H9 (cell line): ENCODE measurements at regions not wholly inside any gene's neighbourhood (a gene's known extent, or its start where the extent isn't known, plus 50 kb on each side); places are given as distances from the start of the nearest gene placed in this dataset.

Source experiments
- DNase-seq: peaks from one replicate; pipeline ENCODE4 v3.0.0-alpha.2; 2017
- H2AFZ ChIP-seq: one replicate; pipeline ENCODE4 v1.6.1; 2013; ENCODE audit warnings: mild to moderate bottlenecking, low read length, control low read depth, moderate library complexity
- H2AK5ac ChIP-seq: 2 replicates; pipeline ENCODE4 v1.6.1; 2013; ENCODE audit warnings: low read length, control low read depth, mixed read lengths; ENCODE audit not compliant: insufficient read length
- H2BK120ac ChIP-seq: one replicate; pipeline ENCODE4 v1.6.1; 2013; ENCODE audit warnings: low read depth, mild to moderate bottlenecking, low read length, control low read depth, inconsistent platforms; ENCODE audit not compliant: poor library complexity, severe bottlenecking
- H2BK12ac ChIP-seq: 2 replicates; pipeline ENCODE4 v1.6.1; 2013; ENCODE audit warnings: low read length, control low read depth, mixed read lengths, low read depth; ENCODE audit not compliant: insufficient read length
- H2BK15ac ChIP-seq: 2 replicates; pipeline ENCODE4 v1.6.1; 2013; ENCODE audit warnings: low read depth, low read length, control low read depth
- H2BK20ac ChIP-seq: one replicate; pipeline ENCODE4 v1.6.1; 2013; ENCODE audit warnings: low read depth, mild to moderate bottlenecking, low read length, control low read depth, inconsistent platforms; ENCODE audit not compliant: poor library complexity, severe bottlenecking
- H2BK5ac ChIP-seq: 2 replicates; pipeline ENCODE4 v1.6.1; 2013; ENCODE audit warnings: low read length, control low read depth, mixed read lengths; ENCODE audit not compliant: insufficient read length
- H3K14ac ChIP-seq: 2 replicates; pipeline ENCODE4 v1.6.1; 2013; ENCODE audit warnings: low read length, control low read depth; ENCODE audit not compliant: insufficient read depth
- H3K18ac ChIP-seq: 2 replicates; pipeline ENCODE4 v1.6.1; 2013; ENCODE audit warnings: low read depth, mild to moderate bottlenecking, mixed read lengths, low read length, control low read depth; ENCODE audit not compliant: insufficient read length
- H3K23ac ChIP-seq: 2 replicates; pipeline ENCODE4 v1.6.1; 2013; ENCODE audit warnings: low read length, control low read depth, mixed read lengths, low read depth; ENCODE audit not compliant: insufficient read length
- H3K23me2 ChIP-seq: 2 replicates; pipeline ENCODE4 v1.6.1; 2013; ENCODE audit warnings: low read depth, mild to moderate bottlenecking, mixed read lengths, low read length, control low read depth; ENCODE audit not compliant: insufficient read length, poor library complexity, severe bottlenecking
- H3K27ac ChIP-seq: 2 replicates; pipeline ENCODE4 v1.5.1; 2013; ENCODE audit warnings: low read length, control low read depth, mixed read lengths, low read depth; ENCODE audit not compliant: insufficient read length
- H3K27me3 ChIP-seq: 2 replicates; pipeline ENCODE4 v1.6.1; 2013; ENCODE audit warnings: low read length, control low read depth, inconsistent platforms; ENCODE audit not compliant: insufficient read depth
- H3K4ac ChIP-seq: 2 replicates; pipeline ENCODE4 v1.6.1; 2013; ENCODE audit warnings: low read depth, mild to moderate bottlenecking, control low read depth, inconsistent platforms, low read length, moderate library complexity
- H3K4me1 ChIP-seq: 2 replicates; pipeline ENCODE4 v1.6.1; 2013; ENCODE audit warnings: low read length, control low read depth, inconsistent platforms; ENCODE audit not compliant: insufficient read depth
- H3K4me2 ChIP-seq: 2 replicates; pipeline ENCODE4 v1.6.1; 2013; ENCODE audit warnings: low read length, control low read depth, mixed read lengths; ENCODE audit not compliant: insufficient read length, insufficient read depth
- H3K56ac ChIP-seq: 2 replicates; pipeline ENCODE4 v1.6.1; 2013; ENCODE audit warnings: low read depth, mild to moderate bottlenecking, mixed read lengths, low read length, control low read depth; ENCODE audit not compliant: insufficient read length
- H3K79me1 ChIP-seq: 2 replicates; pipeline ENCODE4 v1.6.1; 2013; ENCODE audit warnings: low read depth, mild to moderate bottlenecking, moderate library complexity, low read length, control low read depth, inconsistent platforms; ENCODE audit not compliant: insufficient read depth, poor library complexity, severe bottlenecking
- H3K79me2 ChIP-seq: 2 replicates; pipeline ENCODE4 v1.6.1; 2013; ENCODE audit warnings: low read length, control low read depth, inconsistent platforms; ENCODE audit not compliant: insufficient read depth
- H3K9ac ChIP-seq: 2 replicates; pipeline ENCODE4 v1.6.1; 2013; ENCODE audit warnings: low read length, control low read depth, mixed read lengths; ENCODE audit not compliant: insufficient read length; ENCODE audit errors: extremely low read depth
- H3K9me3 ChIP-seq: one replicate; pipeline ENCODE4 v1.6.1; 2013; ENCODE audit warnings: low read depth, low read length, inconsistent platforms; ENCODE audit not compliant: control insufficient read depth
- H3T11ph ChIP-seq: one replicate; pipeline ENCODE4 v1.6.1; 2013; ENCODE audit warnings: mild to moderate bottlenecking, low read length, control low read depth, inconsistent platforms
- H4K20me1 ChIP-seq: one replicate; pipeline ENCODE4 v1.6.1; 2013; ENCODE audit not compliant: control insufficient read depth, insufficient read length, insufficient read depth
- H4K5ac ChIP-seq: 2 replicates; pipeline ENCODE4 v1.6.1; 2013; ENCODE audit warnings: low read depth, mild to moderate bottlenecking, mixed read lengths, low read length, control low read depth; ENCODE audit not compliant: insufficient read length
- H4K8ac ChIP-seq: replicated peaks from 2 replicates; pipeline ENCODE4 v1.6.1; 2013; ENCODE audit warnings: low read length, control low read depth, mixed read lengths, low read depth; ENCODE audit not compliant: insufficient read length
- H4K91ac ChIP-seq: 2 replicates; pipeline ENCODE4 v1.6.1; 2013; ENCODE audit warnings: low read depth, mild to moderate bottlenecking, moderate library complexity, mixed read lengths, low read length, control low read depth; ENCODE audit not compliant: insufficient read length
- H3K27ac Mint-ChIP-seq, 3 experiments: 2 replicates in 2 of 3; 3 replicates in 1 of 3; pipeline ENCODE4 v1.8.0; 2020 to 2021; ENCODE audit warnings: mixed read lengths in 3 of 3, mild to moderate bottlenecking in 1 of 3, moderate library complexity in 1 of 3
- H3K27me3 Mint-ChIP-seq: 2 replicates; pipeline ENCODE4 v1.8.0; 2021; ENCODE audit warnings: low read depth, mild to moderate bottlenecking, moderate library complexity, mixed read lengths
- H3K36me3 Mint-ChIP-seq, 3 experiments: 2 replicates in 2 of 3; 3 replicates in 1 of 3; pipeline ENCODE4 v1.8.0; 2020 to 2021; ENCODE audit warnings: low read depth in 3 of 3, mixed read lengths in 3 of 3; ENCODE audit not compliant: insufficient read depth in 1 of 3
- H3K4me1 Mint-ChIP-seq, 2 experiments: 2 replicates each; pipeline ENCODE4 v1.8.0; 2020; ENCODE audit warnings: mixed read lengths in 2 of 2
- H3K4me3 Mint-ChIP-seq, 2 experiments: 2 replicates in 1 of 2; 3 replicates in 1 of 2; pipeline ENCODE4 v1.8.0; 2020 to 2021; ENCODE audit warnings: mild to moderate bottlenecking in 2 of 2, mixed read lengths in 2 of 2, moderate library complexity in 1 of 2
- H3K9me3 Mint-ChIP-seq, 2 experiments: 2 replicates in 1 of 2; 3 replicates in 1 of 2; pipeline ENCODE4 v1.8.0; 2020; ENCODE audit warnings: mild to moderate bottlenecking in 2 of 2, mixed read lengths in 2 of 2, moderate library complexity in 1 of 2
- CTCF ChIP-seq: fragments of 200-600 bp; sonication (generic); conservative IDR thresholded peaks from 3 replicates; pipeline ENCODE4 v1.8.0; 2021; ENCODE audit warnings: antibody characterized with exemption, mild to moderate bottlenecking
- WGBS: extraction: QIAGEN DNeasy Blood & Tissue Kit; methylation state at CpG from one replicate; pipeline ENCODE4 v1.1.7; 2013; ENCODE audit warnings: missing lambda C conversion rate, low lambda C conversion rate, mixed read lengths; ENCODE audit not compliant: insufficient read length; ENCODE audit errors: extremely low coverage; 5-methylcytosine and 5-hydroxymethylcytosine counted together

- no peak for DNase-seq
- no peak overlapping the region for H3K27ac Mint-ChIP-seq
- no CpG with 5 or more reads among the region's 1 CpG for WGBS
- Histone ChIP-seq H4K5ac (no peak overlapping the region), H3K27me3 (no peaks in the 10 kb centered on the region), H3K23ac (no peak overlapping the region), H2BK12ac (no peak overlapping the region), H3K79me2 (no peaks in the 10 kb centered on the region), H3K9ac (no peak overlapping the region), H3K14ac (no peak overlapping the region), H2BK5ac (no peak overlapping the region), H4K8ac (no peak overlapping the region), H3K4ac (no peak overlapping the region), H3K56ac (no peak overlapping the region), H3K9me3 (no peaks in the 10 kb centered on the region), H3K79me1 (no peaks in the 10 kb centered on the region), H3K4me2 (no peak overlapping the region), H2BK120ac (no peak overlapping the region), H3K23me2 (no peaks in the 10 kb centered on the region), H2BK20ac (no peak overlapping the region), H4K20me1 (no peaks in the 10 kb centered on the region), H3K27ac (no peak overlapping the region), H4K91ac (no peak overlapping the region), H3T11ph (no peak overlapping the region), H2AK5ac (no peak overlapping the region), H3K18ac (no peak overlapping the region), H3K4me1 (peaks cover 15% of the 10 kb centered on the region), H2BK15ac (no peak overlapping the region), H2AFZ (no peak overlapping the region)
- no peaks in the 10 kb centered on the region for H3K27me3 Mint-ChIP-seq
- H3K36me3 Mint-ChIP-seq, result no peaks in the 10 kb centered on the region
- TF ChIP-seq CTCF, result no peak
- no peak overlapping the region for H3K4me3 Mint-ChIP-seq
- H3K9me3 Mint-ChIP-seq, result peaks cover 0 to 2% of the 10 kb centered on the region in 2 experiments; a peak in 2 of 5 replicates
- H3K4me1 Mint-ChIP-seq, result peaks cover 31 to 32% of the 10 kb centered on the region in 2 experiments
These were observed 105.3 kb upstream of the LRIG1 start for GRCh38 chr3:66606126-66606525.
